DND-41 (cell line): ENCODE measurements at regions not wholly inside any gene's neighbourhood (a gene's known extent, or its start where the extent isn't known, plus 50 kb on each side); places are given as distances from the start of the nearest gene placed in this dataset.

Source experiments
- CTCF ChIP-seq: IDR thresholded peaks from 2 replicates; pipeline ENCODE4 v1.5.1; 2012; ENCODE audit warnings: borderline replicate concordance, low read length, moderate library complexity, mild to moderate bottlenecking; ENCODE audit not compliant: poor library complexity, severe bottlenecking; ENCODE audit errors: extremely low read depth
- EZH2 ChIP-seq: IDR thresholded peaks from 3 replicates; pipeline ENCODE4 v1.6.1; 2012; ENCODE audit warnings: borderline replicate concordance, low read depth, mild to moderate bottlenecking, moderate library complexity, low read length, inconsistent platforms; ENCODE audit not compliant: severe bottlenecking

- no peak for TF ChIP-seq CTCF
- no peak for TF ChIP-seq EZH2
Observed at GRCh38 chr4:32775049-32775448, 2054.9 kb downstream of the PCDH7 start.
